GM19324 (cell line): ENCODE measurements at regions not wholly inside any gene's neighbourhood (a gene's known extent, or its start where the extent isn't known, plus 50 kb on each side); places are given as distances from the start of the nearest gene placed in this dataset.
"Not testable (repeated sequence)": the region's sequence is repeated elsewhere in the genome, so short reads cannot be mapped to it uniquely, and the experiment has no call there.

ENCODE experiments used
- ATAC-seq: cut with Tn5 transposase; IDR thresholded peaks from one replicate; pipeline ENCODE4 v1.9.1; 2021; ENCODE audit warnings: mild to moderate bottlenecking, moderate library complexity; ENCODE audit not compliant: unreplicated experiment, low FRiP score

DNA sequence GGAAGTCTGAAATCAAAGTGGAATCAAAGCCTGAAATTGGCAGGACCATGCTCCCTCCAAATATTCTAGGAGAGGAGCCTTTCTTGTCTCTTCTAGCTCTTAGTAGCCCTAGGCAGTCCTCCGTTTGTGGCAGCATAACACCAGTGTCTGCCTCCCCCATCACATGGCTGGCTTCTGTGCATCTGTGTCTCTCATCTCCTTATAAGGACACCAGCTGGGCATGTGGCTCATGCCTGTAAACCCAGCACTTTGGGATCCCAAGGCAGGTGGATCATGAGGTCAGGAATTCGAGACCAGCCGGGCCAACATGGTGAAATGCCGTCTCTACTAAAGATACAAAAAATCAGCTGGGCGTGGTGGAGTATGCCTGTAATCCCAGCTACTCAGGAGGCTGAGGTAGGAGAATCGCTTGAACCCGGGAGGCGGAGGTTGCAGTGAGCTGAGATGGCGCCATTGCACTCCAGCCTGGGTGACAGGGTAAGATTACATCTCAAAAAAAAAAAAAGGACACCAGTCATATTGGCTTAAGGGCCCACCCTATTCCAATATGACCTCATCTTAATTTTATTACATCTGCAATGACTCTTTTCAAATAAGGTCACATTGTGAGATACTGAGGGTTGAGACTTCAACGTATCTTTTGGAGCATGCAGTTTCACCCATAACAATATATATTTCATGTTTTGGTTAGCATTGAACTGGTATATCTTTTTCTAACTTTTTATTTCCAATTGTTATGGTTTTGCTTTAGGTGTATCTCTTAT is 148.0 kb upstream of the TPM1 start:
- ATAC-seq = no peak

DNA sequence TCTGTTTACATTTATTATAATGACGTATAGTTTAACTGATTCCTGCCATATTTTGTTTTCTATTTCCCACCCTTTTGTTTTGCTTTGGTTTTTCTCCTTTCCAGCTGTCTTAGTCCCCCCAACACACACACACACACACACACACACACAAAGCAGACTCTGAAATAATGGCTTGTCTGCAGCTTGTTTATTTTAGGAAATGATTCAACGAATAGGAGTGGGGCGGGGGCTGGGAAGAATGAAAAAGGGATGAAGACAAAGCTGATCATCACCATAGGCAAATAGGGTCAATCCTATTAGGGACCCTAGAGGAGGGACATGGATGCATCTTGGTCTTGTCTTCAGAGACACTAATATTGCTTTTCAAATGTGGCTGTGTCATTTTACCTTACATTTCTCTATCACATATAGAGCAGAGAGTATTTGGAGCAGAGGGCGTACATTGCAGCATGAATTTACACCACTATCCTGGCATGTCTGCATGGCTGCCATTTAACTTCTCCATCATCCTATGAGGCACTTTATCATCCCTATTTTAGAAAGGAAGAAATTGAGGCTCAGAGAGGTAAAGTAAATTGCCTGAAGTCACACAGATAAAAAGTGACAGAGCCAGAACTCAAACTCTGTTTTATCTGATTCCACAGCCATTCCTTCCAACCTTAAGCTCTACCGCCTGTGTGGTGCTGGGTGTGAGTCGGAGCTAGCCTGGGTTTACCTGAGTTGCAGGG is 147.2 kb upstream of the TPM1 start:
- ATAC-seq = no peak

DNA sequence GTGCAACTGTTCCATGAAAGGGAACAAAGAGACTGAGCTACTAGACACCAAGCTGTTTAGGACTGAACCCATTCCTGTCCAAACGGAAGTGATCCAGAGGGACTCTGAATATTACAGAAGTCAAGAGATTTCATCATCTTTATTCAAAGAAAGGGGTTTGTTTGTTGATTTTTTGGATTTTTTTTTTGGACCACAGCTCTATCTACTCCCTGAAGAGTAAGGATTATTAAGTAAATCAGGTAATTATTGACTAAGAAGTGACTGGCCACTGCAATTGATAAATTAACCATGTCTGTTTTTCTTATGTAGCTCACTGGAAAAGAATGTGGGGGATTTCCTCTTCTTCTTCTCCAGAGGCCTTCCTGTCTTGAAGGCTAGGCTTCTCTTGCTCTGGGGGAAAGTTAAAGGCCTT is 146.6 kb upstream of the TPM1 start:
- no peak for ATAC-seq

DNA sequence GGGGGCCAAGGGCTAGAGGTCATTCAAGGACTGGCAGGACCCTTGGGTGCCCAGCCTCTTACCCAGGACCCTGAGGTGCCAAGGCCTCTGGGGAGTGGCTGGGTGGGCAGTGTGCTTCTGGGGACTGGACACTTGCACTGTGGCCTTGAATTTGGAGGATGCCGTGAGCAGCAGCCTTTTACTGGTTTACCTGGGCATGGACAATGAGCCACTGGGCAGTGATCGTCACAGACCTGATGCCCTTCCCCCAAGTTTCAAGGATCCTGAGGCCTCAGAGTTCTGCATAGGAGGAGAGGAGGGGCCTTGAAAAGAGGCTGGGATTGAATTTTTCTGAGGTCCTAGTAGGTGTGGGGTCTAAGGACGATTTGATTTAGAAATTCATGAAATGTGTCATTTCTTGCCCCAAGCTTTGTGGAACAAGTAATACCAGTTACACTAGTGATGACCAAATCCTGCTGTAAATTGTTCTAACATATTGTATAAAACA is 146.1 kb upstream of the TPM1 start:
- ATAC-seq = no peak

DNA sequence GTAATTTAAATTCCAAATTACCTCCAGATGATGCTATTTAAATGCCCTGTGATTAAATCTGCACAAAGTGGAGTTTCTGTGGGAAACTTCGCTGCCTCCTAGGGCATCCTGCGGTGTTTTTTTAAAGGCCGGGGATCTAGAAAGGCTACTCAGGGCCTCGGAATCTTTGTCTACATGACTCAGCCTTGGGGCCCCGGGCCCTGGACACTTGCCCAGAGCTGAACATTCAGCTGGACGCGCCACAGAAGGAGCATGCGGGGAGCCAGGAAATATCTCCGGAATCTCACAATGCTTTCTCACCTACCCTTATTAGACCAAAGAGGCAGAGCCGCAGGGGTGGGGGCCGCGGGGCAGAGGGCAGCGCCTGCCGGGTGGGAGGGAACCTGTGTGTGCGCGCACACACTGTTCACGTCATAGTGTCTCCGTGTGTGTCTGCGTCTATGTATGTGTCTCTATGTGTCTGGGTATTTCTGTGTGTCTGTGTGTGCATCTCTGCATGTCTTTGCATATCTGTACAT is 145.5 kb upstream of the TPM1 start:
- ATAC-seq = no peak

DNA sequence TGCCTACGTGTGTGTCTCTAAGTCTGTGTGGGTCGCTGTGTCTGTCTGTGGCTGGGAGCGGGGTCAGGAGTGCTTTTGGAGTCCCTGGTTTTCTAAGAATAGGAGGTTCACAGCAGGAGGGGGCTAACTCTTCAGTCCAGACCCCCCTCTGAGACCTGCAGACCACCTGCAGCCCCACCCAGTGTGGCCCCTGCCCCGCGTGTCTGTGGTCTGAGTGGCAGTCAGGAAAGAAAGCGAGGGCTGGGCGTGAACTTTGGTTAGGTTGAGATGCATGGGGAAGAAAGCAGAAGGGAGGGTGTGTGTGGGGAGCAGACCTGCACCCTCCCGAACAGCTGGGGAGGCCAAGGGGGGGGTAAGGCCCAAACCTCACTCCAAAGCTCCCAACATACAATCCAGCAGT is 144.9 kb upstream of the TPM1 start:
- ATAC-seq = no peak

DNA sequence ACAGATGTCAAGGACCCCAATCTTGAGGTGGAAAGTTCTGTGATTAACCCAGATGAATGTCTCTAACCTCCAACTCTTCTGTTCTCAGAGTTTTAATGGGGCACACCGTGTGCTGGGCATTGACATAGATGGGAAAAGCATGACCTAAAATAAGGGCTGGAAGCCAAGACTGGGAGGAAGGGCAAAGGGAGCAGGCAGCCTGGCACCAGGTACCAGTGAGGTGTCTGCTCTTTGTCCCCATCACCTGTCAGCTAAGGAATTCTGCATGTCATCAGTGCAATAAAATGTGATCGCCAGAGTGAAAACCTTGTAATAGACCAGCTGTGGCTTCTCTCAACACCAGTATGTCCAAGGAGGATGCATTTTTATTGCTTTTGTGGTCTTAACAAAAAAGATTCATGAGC is 143.5 kb upstream of the TPM1 start:
- no peak for ATAC-seq

DNA sequence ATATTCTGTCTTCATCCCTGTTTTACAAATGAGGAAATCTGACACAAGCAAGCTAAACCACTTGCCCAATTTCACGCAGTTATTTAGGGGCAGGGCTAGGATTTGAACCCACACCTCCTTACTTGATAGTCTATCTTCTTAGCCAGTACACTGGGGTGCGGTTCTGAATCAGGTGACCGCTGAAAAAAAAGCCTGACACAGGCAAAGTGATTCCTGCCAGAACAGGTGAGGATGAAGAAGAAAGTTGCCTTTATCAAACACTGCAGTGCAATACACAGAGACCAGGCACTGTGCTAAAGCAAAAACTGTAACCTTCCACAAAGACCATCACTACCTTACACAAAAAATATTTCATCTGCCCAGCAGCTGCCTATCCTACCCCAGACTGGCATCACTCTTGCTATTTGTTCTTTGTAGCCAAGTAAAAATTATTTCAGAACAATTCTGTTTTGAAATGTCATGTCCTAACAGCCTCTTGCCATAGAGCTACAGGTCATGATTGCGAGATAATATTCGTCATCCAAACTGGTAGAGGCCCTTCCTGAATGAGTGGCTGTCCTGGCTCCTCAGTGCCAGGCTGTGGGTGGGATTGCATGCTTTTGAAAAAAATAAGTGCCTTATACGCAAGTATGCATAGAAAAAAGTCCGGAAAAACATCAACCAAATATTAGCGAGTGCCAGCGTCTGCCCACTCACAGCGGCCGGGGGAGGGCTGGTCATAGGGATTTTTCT is 142.3 kb upstream of the TPM1 start:
- ATAC-seq = no peak

DNA sequence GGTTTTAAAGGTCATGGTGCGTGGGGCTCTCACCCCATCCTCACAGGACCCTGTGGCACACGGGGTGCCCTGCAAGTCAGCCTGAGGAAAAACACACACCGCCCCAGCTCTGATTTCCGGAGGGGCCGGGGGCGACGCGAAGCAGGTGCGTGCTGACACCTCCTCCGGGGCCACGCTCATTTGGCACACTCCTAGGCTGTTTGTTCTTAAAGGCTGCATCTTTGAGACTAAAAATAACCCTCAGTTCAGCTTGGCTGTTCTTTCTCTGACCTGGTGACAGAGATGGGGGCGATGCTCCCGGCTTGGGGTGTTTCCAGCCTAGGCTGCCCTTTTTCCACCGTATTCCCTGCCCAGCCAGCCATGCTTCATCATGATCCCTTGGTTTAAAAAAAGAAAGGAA is 141.5 kb upstream of the TPM1 start:
- ATAC-seq = no peak

DNA sequence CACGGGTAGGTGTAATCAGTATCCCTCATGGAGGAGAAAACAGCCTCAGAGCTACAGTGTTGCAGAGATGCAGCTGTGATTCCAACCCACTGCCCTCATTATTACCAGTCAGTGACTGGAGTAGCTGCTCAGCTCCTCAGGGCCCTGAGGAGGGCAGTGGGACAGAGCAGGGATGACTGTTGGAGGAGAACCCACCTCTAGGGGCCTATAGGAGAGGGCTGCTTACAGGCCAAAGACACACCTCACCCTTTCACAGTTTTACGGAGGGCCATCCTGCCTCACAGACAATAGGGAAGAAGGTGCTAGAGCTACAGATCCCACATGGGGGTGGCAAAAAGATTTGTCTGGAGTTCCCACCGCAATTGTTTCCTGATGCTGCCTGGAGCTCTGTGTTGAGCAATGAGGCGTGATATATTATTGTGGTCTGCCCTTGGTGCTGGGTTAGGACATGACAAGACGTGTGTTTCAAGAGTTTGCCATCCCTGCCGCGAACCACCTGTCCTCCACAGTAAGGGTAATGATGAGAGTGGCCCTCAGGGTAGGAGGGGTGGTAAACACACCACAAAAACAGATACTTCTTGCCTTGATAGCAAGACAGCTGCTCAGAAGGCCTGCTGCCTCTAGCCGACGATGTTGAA is 140.5 kb upstream of the TPM1 start:
- ATAC-seq = no peak

DNA sequence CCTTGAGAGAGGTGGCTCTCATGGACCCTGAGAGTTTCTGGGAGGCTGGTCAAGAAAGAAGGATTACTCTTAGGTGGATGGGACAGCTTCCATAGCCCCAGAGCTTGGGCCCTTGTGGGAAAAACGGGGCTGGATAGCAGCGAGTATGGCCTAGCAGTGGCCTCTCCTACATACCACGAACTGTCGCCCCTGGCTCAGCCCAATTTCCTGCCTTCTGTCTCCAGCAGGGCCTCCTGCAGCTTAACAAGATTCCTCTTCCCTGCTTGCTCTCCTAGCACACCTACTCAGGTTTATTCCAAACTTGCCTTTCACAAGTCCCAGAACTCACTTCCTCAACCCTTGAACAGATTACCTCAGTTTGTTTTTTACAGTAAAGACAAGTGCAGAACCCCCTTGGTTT is 139.7 kb upstream of the TPM1 start:
- ATAC-seq = no peak

DNA sequence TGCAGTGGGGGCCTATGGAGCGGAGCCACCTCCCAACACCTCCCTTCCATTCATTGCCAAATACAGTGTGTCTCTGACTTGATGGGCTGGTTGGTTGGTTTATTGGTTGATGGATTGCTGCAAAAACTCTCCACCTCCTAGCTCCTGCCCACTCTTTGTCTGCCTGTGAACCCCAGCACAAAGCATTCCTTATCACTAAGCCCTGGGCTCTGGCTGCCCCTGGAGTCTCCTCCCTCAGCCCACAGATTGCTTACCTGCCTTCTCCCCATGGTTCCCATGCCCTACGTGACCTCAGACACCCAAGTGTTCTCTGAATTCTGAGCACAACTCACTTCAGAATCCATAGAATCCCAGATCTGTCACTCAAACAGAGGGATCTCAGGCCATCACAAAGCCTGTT is 139.1 kb upstream of the TPM1 start:
- ATAC-seq = no peak

DNA sequence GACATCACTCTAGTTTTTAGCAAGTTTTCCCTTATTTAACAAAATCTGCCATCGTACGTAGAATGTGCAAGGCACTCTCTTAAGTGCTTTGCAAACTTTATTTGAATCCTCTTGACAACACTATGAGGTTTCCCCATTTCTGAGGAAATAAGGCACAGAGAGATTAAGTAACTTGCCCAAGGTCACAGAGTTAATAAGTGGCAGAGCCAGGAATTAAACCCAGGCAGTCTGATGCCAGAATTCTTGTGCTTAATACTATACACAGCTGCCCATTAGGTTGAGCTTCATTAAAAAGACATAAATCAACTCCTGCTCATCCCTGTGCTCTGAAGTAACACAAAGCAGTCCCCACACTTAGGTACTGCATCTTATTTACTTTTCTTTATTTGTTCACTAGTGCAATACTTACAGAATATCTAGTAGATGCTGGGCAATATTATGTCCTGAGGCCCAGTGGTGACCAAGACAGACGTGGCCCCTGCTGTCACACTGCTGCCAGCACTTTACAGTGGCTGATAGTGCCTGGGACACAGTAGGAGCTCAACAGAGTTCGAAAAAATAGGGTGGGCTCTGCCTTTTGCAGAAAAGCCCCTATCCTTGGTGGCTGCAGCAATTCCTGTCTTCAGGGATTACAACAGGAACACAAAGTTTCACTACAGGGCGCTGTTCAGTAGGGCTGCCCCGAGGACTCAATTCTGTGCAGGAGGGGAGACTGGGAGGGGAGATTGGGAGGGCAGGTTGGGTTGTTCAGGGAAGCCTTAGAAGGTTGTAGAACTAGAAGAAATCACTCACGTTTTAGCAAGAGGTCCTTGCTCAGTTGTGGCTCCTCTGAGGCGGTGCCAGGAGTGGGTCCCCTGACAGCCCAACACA is 138.3 kb upstream of the TPM1 start:
- ATAC-seq = no peak

DNA sequence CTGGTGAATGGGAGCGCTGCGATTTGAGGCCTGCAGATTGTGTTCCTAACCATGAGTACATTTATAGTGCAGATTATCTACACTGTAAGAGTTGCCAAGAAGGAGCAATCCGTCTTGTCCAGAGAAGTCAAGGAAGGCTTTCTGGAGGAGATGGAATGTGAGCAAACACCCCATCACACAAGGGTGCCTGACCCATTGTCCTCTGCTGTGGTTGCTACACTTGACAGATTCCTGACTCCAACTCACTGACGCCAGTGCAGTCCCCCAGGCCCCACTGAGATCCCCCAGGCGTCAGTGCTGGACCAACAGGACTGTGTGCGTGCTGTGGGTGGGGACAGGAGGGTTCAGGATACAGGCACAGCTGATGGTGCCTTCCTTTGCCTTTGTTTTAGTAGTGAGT is 135.9 kb upstream of the TPM1 start:
- no peak for ATAC-seq

DNA sequence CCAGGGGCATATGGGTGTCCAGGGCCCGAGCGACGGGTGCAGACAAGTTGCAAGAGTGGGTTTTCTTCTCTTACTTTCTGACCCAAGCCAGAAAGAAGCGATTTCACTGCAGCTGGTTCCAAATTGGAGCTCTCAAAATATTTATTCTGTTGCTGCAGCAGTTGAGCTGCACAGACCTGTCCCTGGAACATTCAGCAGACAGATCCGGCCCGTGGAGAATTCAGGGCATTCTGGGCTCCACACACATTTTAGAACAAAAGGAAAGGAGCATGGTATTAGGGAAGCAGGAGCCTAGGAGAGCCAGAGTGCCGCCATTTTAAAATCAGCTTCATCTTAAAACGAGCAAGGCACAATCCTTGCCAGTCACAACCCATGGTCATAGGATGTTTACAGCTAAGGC is 135.3 kb upstream of the TPM1 start:
- no peak for ATAC-seq

DNA sequence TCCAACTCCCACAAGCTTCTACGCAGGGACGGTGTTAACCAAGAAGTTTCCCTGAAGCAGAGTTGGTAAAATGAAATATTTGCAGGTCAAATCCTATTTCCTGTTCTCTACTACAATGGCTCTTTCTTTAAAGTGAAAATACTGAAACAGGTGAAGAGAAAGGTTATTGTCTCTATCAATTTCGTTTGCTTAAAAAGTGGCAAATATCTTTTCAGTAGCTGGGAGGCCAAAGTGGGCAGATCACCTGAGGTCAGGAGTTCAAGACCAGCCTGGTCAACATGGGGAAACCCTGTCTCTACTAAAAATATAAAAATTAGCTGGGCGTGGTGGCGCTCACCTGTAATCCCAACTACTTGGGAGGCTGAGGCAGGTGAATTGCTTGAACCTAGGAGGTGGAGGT is 134.2 kb upstream of the TPM1 start:
- not testable (repeated sequence) for ATAC-seq

DNA sequence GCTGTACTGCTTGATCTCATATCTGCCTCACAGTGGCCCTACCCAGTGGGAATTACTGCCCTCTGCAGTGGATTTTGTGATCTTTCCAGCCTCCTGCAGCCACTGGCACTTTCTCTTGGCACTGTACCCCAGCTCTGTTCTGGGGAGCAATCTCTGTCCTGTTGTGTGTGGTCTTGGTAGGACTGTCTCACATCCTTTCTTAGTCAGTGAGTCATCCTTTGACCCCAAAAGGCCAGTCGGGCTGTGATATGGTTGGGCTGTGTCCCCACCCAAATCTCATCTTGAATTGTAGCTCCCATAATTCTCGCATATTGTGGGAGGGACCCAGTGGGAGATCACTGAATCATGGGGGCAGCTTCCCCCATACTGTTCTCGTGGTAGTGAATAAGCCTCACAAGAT is 133.3 kb upstream of the TPM1 start:
- no peak for ATAC-seq

DNA sequence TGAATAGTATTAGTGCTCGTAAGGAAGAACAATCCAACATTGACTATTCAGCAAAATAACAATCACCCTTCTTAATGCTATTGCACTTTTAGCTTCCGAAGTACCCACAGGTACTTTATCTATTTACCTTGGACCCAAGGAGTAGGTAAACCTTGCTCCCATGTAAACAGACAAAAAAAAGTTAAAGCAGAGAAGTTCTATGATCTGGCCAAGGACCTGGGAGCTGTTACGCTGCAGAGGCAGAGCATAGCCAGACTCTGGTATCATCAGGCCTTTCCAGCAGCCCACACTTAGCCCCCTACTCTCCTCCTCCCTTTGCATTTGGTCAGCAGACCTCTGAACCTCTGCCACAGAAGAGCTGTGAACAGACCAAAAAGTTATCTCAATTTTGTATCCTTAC is 130.3 kb upstream of the TPM1 start:
- ATAC-seq = no peak

DNA sequence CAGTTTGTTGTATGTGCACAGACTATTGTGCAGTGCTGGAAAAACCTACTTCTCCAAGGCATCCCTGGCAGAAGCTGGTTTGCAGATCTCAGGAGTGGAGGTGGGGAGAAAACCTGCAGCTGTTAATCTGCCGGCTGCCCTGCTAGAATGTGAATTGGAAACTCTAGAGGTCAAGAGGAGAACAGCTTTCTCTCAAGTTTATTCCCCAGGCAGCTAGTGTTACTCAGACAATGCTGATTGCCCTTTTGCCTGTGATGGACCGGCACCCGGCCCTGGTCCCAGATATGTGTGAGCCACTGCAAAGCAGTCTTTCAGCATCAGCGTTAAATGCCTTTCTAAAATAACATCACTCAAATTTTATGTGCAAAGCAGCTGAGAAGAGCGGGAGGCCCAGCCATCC is 129.7 kb upstream of the TPM1 start:
- ATAC-seq = no peak

DNA sequence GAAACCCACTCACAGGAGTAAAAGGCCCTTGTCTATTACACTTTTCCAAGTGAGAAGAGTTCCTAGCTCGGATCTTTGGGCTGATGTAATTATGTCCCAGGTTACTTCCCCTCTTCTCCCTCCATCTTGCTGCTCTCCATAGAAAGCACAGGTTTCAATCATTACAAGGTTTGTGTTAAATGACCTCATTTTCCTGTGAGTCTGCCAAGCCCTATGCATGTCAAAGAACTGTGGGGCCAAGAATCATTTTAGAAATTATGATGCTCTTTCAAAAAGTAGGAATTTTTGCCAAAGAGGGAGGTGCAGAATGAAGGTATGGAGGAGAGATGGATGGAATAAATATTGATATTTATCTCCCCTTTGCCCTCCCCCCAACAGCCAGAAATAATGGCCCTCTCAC is 129.3 kb upstream of the TPM1 start:
- no peak for ATAC-seq
